ENCODE measurements at regions not wholly inside any gene's neighbourhood (a gene's known extent, or its start where the extent isn't known, plus 50 kb on each side); places are given as distances from the start of the nearest gene placed in this dataset.

GRCh38 chr1:239322369-239322768 is 64.0 kb upstream of the CHRM3 start:
- H3K36me3 ChIP-seq: no peaks in the 10 kb centered on the region
- DNase-seq: no peak
- H3K9me3 ChIP-seq: no peaks in the 10 kb centered on the region
- H3K27me3 ChIP-seq: no peaks in the 10 kb centered on the region
- no peak for TF ChIP-seq CTCF (IDR thresholded peaks at IDR 0.05; ENCODE audit: low read depth, low read length)
- no peaks in the 10 kb centered on the region for H3K4me1 ChIP-seq
- H3K4me3 ChIP-seq (ENCODE audit: low read depth, low read length): no peak overlapping the region

- TF ChIP-seq CTCF (IDR thresholded peaks at IDR 0.05; ENCODE audit: low read depth, low read length): no peak
- Histone ChIP-seq H3K4me1 (no peaks in the 10 kb centered on the region), H3K4me3 (ENCODE audit: low read depth, low read length) (no peak overlapping the region), H3K27me3 (no peaks in the 10 kb centered on the region), H3K9me3 (no peaks in the 10 kb centered on the region), H3K36me3 (no peaks in the 10 kb centered on the region)
- DNase-seq: no peak
Observed at GRCh38 chr1:239321877-239322276, 64.5 kb upstream of the CHRM3 start.

- DNase-seq: no peak
- no peaks in the 10 kb centered on the region for H3K27me3 ChIP-seq
- H3K9me3 ChIP-seq: no peaks in the 10 kb centered on the region
- H3K4me3 ChIP-seq (ENCODE audit: low read depth, low read length): no peak overlapping the region
- H3K36me3 ChIP-seq: no peaks in the 10 kb centered on the region
- no peak for TF ChIP-seq CTCF (IDR thresholded peaks at IDR 0.05; ENCODE audit: low read depth, low read length)
- H3K4me1 ChIP-seq: no peaks in the 10 kb centered on the region
Observed at GRCh38 chr1:239317948-239318347, 68.4 kb upstream of the CHRM3 start.

DNA sequence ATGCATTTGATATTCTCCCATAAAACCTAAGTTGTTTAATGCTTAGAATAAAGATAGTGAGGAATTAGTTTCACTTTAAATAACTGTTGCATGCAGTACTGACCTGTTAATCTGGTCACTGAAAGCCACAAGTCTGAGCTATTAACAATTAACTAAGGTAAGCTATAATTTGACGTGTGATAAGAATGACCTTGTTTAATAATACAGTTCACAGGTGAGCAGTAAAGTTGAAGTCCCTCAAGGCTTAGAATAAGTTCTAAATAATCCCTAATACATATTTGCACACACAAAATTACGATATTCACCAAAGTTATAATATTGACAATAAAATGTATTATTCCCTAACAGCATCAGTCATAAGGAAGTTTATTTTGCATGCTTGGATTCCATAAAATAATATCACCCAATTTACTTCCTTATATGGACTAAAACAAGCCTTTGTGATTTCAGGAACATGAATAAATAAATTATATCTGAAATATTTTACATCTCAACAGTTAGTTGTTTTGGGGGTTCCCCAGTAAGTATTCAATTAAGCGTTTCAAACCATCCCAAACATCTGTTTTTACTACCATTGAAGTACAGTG is 70.6 kb upstream of the CHRM3 start:
- Histone ChIP-seq H3K4me3 (ENCODE audit: low read depth, low read length) (no peak overlapping the region), H3K36me3 (no peaks in the 10 kb centered on the region), H3K4me1 (no peaks in the 10 kb centered on the region), H3K9me3 (no peaks in the 10 kb centered on the region), H3K27me3 (no peaks in the 10 kb centered on the region)
- no peak for TF ChIP-seq CTCF (IDR thresholded peaks at IDR 0.05; ENCODE audit: low read depth, low read length)
- DNase-seq: no peak

GRCh38 chr1:239311331-239311730 is 75.0 kb upstream of the CHRM3 start:
- Histone ChIP-seq H3K4me3 (ENCODE audit: low read depth, low read length) (no peak overlapping the region), H3K9me3 (no peaks in the 10 kb centered on the region), H3K36me3 (no peaks in the 10 kb centered on the region), H3K27me3 (no peaks in the 10 kb centered on the region), H3K4me1 (peaks cover 2% of the 10 kb centered on the region; the same call in 1 of the 2 replicates)
- no peak for DNase-seq
- TF ChIP-seq CTCF (IDR thresholded peaks at IDR 0.05; ENCODE audit: low read depth, low read length): no peak

DNA sequence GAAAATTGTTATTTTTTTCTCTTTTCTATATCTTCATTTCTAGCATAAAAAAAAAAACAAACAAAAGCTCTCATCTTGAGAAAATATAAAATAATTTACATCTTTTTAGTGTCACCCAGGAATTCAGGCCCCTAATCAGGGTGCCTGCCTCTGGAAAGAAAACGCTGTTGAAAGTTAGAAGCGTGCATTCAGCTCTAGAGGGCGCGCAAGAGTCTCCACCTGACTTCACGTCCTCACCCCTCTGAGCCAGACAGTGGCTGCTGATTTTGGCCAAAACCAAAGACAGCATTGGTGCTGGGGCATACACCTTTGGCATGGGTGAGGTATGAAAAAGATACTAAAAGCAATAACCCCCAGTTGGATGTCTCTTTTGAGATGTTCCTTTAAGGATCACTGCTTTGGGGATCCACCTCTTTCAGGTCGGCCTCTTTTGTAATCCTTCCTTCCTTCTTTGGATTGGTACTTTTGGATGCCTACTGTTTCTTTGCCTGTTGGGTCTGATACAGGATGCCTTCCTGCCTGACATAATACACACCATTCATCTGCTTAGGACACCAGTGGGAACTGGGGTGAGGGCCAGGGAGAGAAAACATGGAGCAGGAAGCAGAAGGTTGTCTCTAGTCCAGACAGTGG is 77.6 kb upstream of the CHRM3 start:
- peaks cover 4% of the 10 kb centered on the region; the same call in 1 of the 2 replicates for H3K4me1 ChIP-seq
- no peaks in the 10 kb centered on the region for H3K36me3 ChIP-seq
- no peak overlapping the region for H3K4me3 ChIP-seq (ENCODE audit: low read depth, low read length)
- peak; percentile 52 for DNase-seq
- peak; percentile 76 for TF ChIP-seq CTCF (IDR thresholded peaks at IDR 0.05; ENCODE audit: low read depth, low read length)
- H3K9me3 ChIP-seq: no peaks in the 10 kb centered on the region
- no peaks in the 10 kb centered on the region for H3K27me3 ChIP-seq

All from BE2C (cell line).